ENCODE measurements at regions not wholly inside any gene's neighbourhood (a gene's known extent, or its start where the extent isn't known, plus 50 kb on each side); places are given as distances from the start of the nearest gene placed in this dataset.
A peak's percentile ranks its signal among the peaks of the same experiment; 100 is the strongest.

- DNase-seq = no peak
Observed at GRCh38 chr1:244157731-244158438, 106.8 kb downstream of the ZBTB18 start.

GRCh38 chr1:244159646-244160045 lies 108.6 kb downstream of the ZBTB18 start:
- no peak for DNase-seq

- no peak for DNase-seq
Observed at GRCh38 chr1:244160455-244161235, 109.6 kb downstream of the ZBTB18 start.

- no peak for DNase-seq
Observed at GRCh38 chr1:244161236-244161510, 110.1 kb downstream of the ZBTB18 start.

GRCh38 chr1:244162786-244163530 lies 111.9 kb downstream of the ZBTB18 start:
- DNase-seq = no peak

- DNase-seq = peak in 1 of 2 experiments; percentile 36
Observed at GRCh38 chr1:244163861-244164510, 112.9 kb downstream of the ZBTB18 start.

- peak; percentile 47 to 85 for DNase-seq
Observed at GRCh38 chr1:244164511-244164890, 113.4 kb downstream of the ZBTB18 start.

- DNase-seq = peak in 1 of 2 experiments; percentile 55
Observed at GRCh38 chr1:244165021-244165420, 113.9 kb downstream of the ZBTB18 start.

GRCh38 chr1:244165701-244166100 lies 114.6 kb downstream of the ZBTB18 start:
- DNase-seq = no peak

GRCh38 chr1:244171241-244171985 lies 120.3 kb downstream of the ZBTB18 start:
- DNase-seq = no peak

- no peak for DNase-seq
Observed at GRCh38 chr1:244173240-244173639, 122.2 kb downstream of the ZBTB18 start.

- DNase-seq = no peak
Observed at GRCh38 chr1:244173769-244174168, 122.7 kb downstream of the ZBTB18 start.

- DNase-seq = no peak
Observed at GRCh38 chr1:244174922-244175521, 123.9 kb downstream of the ZBTB18 start.

GRCh38 chr1:244176201-244176600 lies 125.1 kb downstream of the ZBTB18 start:
- DNase-seq = no peak

GRCh38 chr1:244180256-244180655 lies 129.2 kb downstream of the ZBTB18 start:
- DNase-seq = no peak

GRCh38 chr1:244181867-244182266 lies 130.8 kb downstream of the ZBTB18 start:
- DNase-seq = no peak

- DNase-seq = no peak
Observed at GRCh38 chr1:244183037-244183436, 132.0 kb downstream of the ZBTB18 start.

GRCh38 chr1:244186372-244186771 lies 135.3 kb downstream of the ZBTB18 start:
- no peak for DNase-seq

- DNase-seq = no peak
Observed at GRCh38 chr1:244187310-244187709, 136.2 kb downstream of the ZBTB18 start.

GRCh38 chr1:244191581-244191980 lies 140.5 kb downstream of the ZBTB18 start:
- no peak for DNase-seq

- DNase-seq = no peak
Observed at GRCh38 chr1:244192325-244192724, 141.2 kb downstream of the ZBTB18 start.

Data from NCI-H524 (cell line).